T-helper 17 cell (primary cell): ENCODE measurements at regions not wholly inside any gene's neighbourhood (a gene's known extent, or its start where the extent isn't known, plus 50 kb on each side); places are given as distances from the start of the nearest gene placed in this dataset.

Experiments
- ATAC-seq: fragments of 150-1000 bp; cut with Tn5 transposase; 2 replicates; pipeline ENCODE4 v1.10.0; 2021; ENCODE audit warnings: mild to moderate bottlenecking, moderate library complexity
- DNase-seq, 3 donors: peaks; one replicate each; pipeline versions ENCODE4 v3.0.0 to v3.0.0-alpha.2; 2020 to 2021
- H3K9me3 ChIP-seq: one replicate; pipeline ENCODE4 v1.7.0; 2013; ENCODE audit warnings: low read length, mild to moderate bottlenecking; ENCODE audit not compliant: control insufficient read depth, poor library complexity, severe bottlenecking
- H3K27ac Mint-ChIP-seq: one replicate; pipeline ENCODE4 v1.8.0; 2022; ENCODE audit warnings: mild to moderate bottlenecking, moderate library complexity, mixed read lengths
- H3K27me3 Mint-ChIP-seq: one replicate; pipeline ENCODE4 v1.8.0; 2022; ENCODE audit warnings: mixed read lengths
- H3K36me3 Mint-ChIP-seq: one replicate; pipeline ENCODE4 v1.8.0; 2022; ENCODE audit warnings: low read depth, mixed read lengths
- H3K4me1 Mint-ChIP-seq: one replicate; pipeline ENCODE4 v1.8.0; 2022; ENCODE audit warnings: mild to moderate bottlenecking, mixed read lengths
- H3K4me3 Mint-ChIP-seq: one replicate; pipeline ENCODE4 v1.8.0; 2022; ENCODE audit warnings: mild to moderate bottlenecking, moderate library complexity, mixed read lengths

DNA sequence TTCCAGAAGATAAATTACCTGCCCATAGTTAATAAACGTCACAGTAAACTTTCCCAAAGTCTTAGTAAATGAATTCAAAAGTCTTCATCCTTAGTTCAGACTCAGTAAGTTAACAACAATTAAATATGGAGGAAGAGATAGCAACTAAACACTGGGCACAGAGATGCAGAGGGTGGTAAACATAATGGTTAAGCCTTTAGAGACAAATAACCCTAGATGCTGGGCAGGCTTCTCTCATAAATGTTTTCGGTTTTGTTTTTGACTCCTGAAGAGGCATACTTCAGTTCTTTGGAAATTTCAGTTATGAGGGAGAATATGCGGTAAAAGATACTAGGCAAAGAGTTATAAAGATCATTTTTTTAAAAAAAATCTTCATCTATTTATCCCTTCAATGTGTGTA, 369.8 kb downstream of the FRK start:
- no peaks in the 10 kb centered on the region for H3K9me3 ChIP-seq
- Mint-ChIP-seq H3K4me3 (no peak overlapping the region), H3K27me3 (no peaks in the 10 kb centered on the region), H3K4me1 (no peaks in the 10 kb centered on the region), H3K27ac (no peak overlapping the region), H3K36me3 (no peaks in the 10 kb centered on the region)
- no peak for ATAC-seq
- DNase-seq = no peak

DNA sequence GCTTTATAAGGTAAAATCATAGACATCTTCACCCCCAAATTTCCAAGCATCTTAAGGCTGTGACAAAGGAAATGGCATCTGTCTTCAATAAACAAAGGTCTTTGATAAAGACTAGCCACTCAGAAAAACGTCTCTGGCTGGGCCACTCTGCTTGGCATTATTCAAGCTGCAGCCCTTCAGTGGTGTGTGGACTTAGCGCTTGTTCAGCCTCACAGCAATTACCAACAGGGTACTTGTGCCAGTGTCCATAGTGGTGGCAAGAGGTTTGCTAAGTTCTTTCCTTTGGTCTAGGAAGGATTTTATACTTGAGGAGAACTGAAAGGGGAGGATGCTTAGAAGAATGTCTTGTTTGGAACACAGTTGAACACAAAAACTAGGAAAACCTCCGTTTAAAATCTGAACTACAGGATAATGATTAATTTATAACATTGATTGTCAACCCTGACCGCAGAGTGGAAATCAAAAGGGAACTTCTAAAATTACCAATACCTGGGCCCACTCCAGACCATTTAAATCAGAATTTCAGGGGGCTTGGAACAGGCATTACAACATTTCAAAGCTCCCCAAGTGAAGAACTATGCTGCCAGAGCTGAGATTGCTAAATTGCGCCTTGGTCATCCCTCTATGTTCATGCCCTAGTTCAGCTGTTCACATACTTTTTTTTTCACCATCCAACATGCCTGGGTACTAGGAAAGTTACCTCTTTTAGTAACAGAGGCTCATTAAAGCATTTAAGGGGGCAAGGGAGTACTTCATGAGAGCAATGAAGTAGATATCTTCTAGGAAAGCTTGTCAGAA, 378.5 kb downstream of the FRK start:
- DNase-seq (no peak), ATAC-seq (no peak)
- no peaks in the 10 kb centered on the region for H3K9me3 ChIP-seq
- Mint-ChIP-seq H3K36me3 (no peaks in the 10 kb centered on the region), H3K27ac (no peak overlapping the region), H3K27me3 (no peaks in the 10 kb centered on the region), H3K4me1 (no peaks in the 10 kb centered on the region), H3K4me3 (no peak overlapping the region)

DNA sequence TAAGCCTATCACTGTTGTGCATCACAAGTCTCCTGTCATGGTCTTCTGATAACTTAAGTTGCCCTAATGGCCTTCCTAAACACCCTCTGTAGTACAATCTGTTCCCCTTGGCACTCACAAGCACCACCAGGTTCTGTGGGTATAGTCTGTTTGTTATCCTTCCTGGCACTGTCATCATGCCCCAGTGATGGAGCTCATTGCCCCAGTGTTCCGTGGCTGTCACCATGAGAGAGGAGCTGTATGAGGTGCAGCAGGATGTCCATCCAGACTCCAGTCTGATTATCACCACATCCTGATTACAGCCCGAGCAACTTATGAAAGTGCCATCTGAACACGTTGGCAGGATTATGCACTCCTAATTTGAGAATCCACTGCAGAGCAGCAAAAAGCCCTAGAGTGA, 380.1 kb downstream of the FRK start:
- H3K4me1 Mint-ChIP-seq = no peaks in the 10 kb centered on the region
- no peak overlapping the region for H3K4me3 Mint-ChIP-seq
- no peaks in the 10 kb centered on the region for H3K9me3 ChIP-seq
- ATAC-seq (no peak), DNase-seq (no peak)
- no peak overlapping the region for H3K27ac Mint-ChIP-seq
- H3K36me3 Mint-ChIP-seq = no peaks in the 10 kb centered on the region
- H3K27me3 Mint-ChIP-seq = no peaks in the 10 kb centered on the region

DNA sequence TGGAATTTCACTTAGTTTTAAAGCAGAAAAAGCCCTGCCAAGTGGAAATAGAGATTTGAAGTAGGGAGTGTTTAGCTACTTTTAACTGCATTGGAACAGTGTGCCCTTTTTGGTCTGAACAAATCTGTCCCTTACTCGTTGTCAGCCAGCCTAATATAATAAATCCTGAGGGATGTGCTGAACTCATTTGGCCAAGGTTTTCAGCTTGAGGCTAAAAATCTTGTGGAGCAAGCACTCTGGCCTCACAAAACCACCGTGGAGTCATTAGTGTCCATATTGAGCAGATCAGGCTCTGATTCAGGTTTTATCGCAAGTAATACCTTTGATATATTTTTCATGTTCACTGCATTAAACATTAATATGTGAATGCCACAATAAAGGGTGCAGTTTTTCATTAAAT, 383.5 kb downstream of the FRK start:
- Mint-ChIP-seq H3K27me3 (no peaks in the 10 kb centered on the region), H3K36me3 (no peaks in the 10 kb centered on the region), H3K4me1 (no peaks in the 10 kb centered on the region), H3K4me3 (no peak overlapping the region), H3K27ac (no peak overlapping the region)
- DNase-seq (no peak), ATAC-seq (no peak)
- no peaks in the 10 kb centered on the region for H3K9me3 ChIP-seq

DNA sequence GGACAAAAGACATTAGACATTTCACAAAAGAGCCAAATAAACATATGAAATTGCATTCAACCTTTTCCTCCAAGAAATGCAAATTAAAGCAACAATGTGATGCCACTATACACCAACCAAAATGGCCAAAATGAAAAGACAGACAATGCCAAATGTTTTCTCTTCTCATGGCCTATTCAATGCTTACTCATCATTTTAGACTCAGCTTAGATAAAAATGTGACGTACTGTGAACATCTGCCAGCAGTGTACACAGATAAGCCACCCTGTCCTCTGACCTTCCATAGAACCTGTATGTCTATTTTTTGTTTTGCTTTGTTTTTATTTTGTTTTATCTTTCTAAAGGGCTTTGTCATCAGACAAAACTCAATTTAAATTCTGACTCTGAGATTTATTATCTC, 385.2 kb downstream of the FRK start:
- Mint-ChIP-seq H3K36me3 (no peaks in the 10 kb centered on the region), H3K4me1 (no peaks in the 10 kb centered on the region), H3K4me3 (no peak overlapping the region), H3K27ac (no peak overlapping the region), H3K27me3 (no peaks in the 10 kb centered on the region)
- ATAC-seq (no peak), DNase-seq (no peak)
- no peaks in the 10 kb centered on the region for H3K9me3 ChIP-seq

DNA sequence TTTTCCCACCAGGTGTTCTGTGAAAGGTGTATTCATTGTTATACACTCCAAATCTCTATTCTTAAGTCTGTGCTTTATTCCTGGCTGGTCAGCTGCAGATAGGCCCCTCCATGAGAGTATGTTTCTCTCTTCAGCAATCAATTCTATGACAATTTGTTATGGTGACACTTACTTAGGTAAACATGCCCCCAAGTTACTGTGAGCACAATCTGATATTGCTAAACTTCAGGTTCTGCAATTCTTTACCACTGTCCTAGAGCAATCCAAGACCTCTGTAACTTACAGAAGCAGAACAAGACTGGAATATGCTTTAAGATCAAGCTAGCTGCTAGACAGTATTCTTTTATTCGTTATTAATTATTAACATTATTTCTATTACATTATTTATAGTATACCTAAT, 391.9 kb downstream of the FRK start:
- H3K36me3 Mint-ChIP-seq = no peaks in the 10 kb centered on the region
- H3K4me3 Mint-ChIP-seq = no peak overlapping the region
- H3K4me1 Mint-ChIP-seq = no peaks in the 10 kb centered on the region
- no peaks in the 10 kb centered on the region for H3K9me3 ChIP-seq
- DNase-seq (no peak), ATAC-seq (no peak)
- H3K27me3 Mint-ChIP-seq = no peaks in the 10 kb centered on the region
- no peak overlapping the region for H3K27ac Mint-ChIP-seq

DNA sequence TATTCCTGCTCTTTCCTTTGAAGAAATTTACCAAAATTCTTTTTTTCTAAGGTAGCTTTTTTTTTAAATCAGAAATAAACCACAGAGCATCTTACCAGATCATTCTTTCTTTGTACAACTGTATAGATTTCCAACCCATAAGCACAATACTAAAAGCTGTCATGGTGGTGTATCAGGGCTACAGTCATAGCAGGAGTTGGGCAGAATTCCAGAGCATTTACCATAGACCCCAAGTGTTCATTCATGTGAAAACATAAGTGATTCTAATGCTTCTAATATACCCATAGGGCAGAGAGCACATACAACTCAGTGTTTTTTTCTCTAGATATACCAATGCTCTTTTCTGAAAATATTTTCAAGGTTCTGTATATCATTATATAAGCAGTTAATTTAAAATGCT, 392.5 kb downstream of the FRK start:
- ATAC-seq (no peak), DNase-seq (no peak)
- H3K9me3 ChIP-seq = no peaks in the 10 kb centered on the region
- Mint-ChIP-seq H3K27ac (no peak overlapping the region), H3K27me3 (no peaks in the 10 kb centered on the region), H3K36me3 (no peaks in the 10 kb centered on the region), H3K4me1 (no peaks in the 10 kb centered on the region), H3K4me3 (no peak overlapping the region)

DNA sequence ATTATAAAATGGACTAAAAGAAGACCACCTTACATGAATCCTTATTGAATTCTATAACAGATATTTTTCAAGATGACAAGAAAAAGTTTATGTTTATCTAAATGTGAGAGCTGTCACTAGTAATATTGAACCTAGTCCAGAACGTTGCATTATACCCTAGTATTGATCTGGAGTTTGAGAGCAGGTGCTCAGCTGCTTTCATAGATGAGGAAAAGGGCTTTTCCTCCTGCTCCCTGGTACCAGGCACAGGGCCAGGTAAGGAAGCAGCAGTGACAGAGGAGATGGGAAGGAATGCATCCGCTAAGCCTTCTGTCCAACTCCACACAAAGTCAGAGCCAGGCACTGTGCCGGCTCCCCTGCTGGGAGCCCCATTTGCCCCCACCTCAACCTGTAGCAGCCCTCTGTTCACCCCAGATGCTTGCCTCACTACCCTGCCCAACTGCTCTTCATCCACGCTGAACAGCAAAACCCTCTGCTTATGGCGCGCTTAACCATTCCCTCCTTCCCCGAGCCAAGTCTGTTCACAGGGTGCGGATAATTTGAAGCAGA, 393.1 kb downstream of the FRK start:
- DNase-seq (no peak), ATAC-seq (no peak)
- Mint-ChIP-seq H3K4me1 (no peaks in the 10 kb centered on the region), H3K4me3 (no peak overlapping the region), H3K36me3 (no peaks in the 10 kb centered on the region), H3K27me3 (no peaks in the 10 kb centered on the region), H3K27ac (no peak overlapping the region)
- no peaks in the 10 kb centered on the region for H3K9me3 ChIP-seq

DNA sequence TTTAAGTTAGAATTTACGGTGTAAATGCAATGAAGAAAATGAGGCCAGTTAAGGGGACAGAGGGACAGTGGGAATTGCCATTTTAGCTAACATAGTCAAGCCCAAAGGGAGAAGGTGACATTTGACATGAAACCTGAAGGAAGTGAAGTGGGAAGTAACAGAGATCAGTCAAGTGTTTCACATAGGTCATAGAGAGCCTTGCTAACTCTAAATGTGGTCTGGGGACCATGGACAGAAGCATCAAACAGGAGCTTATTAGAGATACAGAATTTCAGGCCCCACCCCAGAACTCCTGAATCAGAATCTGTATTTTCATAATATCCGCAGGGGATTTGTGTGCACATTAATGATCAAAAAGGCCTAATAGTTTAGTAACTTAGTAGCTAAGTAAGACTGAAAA, 393.7 kb downstream of the FRK start:
- Mint-ChIP-seq H3K27ac (no peak overlapping the region), H3K36me3 (no peaks in the 10 kb centered on the region), H3K27me3 (no peaks in the 10 kb centered on the region), H3K4me1 (no peaks in the 10 kb centered on the region), H3K4me3 (no peak overlapping the region)
- ATAC-seq (no peak), DNase-seq (no peak)
- H3K9me3 ChIP-seq = no peaks in the 10 kb centered on the region

DNA sequence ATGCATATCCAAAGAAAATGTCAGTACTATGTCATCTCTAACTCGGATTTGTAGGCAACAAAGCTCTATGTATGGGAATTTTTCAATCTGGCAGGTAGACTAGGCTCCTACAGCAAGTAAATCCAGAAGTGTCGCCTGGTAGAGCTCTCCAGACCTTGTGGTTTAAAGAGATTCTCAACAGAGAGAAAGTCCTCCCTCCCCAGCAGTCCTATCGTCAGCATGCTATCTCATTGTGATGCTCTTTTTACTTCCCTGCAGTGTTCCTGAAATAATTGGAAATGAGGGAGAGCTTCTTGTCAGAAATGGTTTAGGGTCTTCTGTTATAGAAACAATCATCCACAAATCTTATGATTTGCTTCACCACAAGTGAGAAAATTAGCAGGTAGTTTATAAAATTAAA, 395.4 kb downstream of the FRK start:
- Mint-ChIP-seq H3K27ac (no peak overlapping the region), H3K4me3 (no peak overlapping the region), H3K27me3 (no peaks in the 10 kb centered on the region), H3K36me3 (no peaks in the 10 kb centered on the region), H3K4me1 (no peaks in the 10 kb centered on the region)
- no peaks in the 10 kb centered on the region for H3K9me3 ChIP-seq
- ATAC-seq = no peak
- no peak for DNase-seq

DNA sequence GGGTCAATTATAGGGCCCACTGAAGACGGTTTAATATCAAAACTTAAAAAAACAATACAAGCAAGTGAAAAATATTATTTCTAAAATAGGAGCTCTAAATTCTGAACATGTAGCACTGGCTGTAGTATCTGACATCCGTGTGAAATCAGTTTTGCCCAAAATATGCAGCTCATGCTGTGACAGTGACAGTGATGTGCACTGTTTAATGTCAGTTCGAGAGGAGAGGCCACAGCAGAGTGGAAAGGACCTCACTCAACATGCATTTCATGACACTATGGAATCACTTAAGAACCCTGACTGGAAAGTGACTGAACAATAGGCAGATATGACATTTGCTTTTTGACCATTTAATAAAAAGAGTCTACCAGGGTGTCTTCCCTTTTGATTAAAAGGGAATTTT, 397.0 kb downstream of the FRK start:
- H3K9me3 ChIP-seq = no peaks in the 10 kb centered on the region
- H3K4me3 Mint-ChIP-seq = no peak overlapping the region
- no peak for ATAC-seq
- H3K27ac Mint-ChIP-seq = no peak overlapping the region
- no peaks in the 10 kb centered on the region for H3K27me3 Mint-ChIP-seq
- no peak for DNase-seq
- H3K36me3 Mint-ChIP-seq = no peaks in the 10 kb centered on the region
- no peaks in the 10 kb centered on the region for H3K4me1 Mint-ChIP-seq

DNA sequence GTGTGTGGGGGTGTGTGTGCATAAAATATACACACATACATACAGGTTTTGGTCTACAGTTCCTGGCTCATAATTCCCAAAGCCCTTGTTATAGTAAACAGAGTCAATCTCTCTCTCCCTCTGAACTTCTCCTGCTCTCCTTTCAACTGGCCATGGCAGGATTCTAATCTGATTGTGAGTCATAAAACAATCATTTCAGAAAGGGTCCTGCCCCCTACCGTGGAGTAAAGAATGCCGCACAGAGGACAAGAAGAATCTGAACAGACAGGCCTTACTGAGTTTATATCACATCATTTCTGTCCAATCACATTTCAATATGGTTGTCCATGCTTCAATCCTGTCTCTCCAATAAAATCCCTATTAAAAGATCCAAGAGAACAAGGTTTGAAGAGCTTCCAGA, 416.9 kb downstream of the FRK start:
- DNase-seq (no peak), ATAC-seq (no peak)
- no peaks in the 10 kb centered on the region for H3K27me3 Mint-ChIP-seq
- H3K4me1 Mint-ChIP-seq = no peaks in the 10 kb centered on the region
- no peak overlapping the region for H3K27ac Mint-ChIP-seq
- no peak overlapping the region for H3K4me3 Mint-ChIP-seq
- H3K36me3 Mint-ChIP-seq = no peaks in the 10 kb centered on the region
- H3K9me3 ChIP-seq = no peaks in the 10 kb centered on the region

DNA sequence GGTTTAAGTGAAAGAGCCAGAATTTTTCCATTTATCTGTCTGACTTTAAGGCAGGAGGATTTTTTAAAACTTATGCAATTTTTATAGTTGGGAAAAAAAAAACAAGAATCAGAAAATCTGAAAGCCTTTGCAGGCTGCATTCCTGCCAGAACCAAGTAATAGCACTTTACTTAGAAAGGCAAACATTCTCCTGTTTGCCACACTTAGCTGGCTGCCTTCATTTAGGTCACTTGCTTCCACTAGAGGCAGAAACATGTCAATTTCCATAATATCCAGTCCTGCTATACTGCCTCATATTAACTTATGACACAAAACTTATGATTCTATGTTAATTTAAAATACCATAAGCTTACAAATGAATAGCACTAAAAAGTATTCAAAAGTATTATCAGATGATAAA, 425.8 kb downstream of the FRK start:
- no peak overlapping the region for H3K27ac Mint-ChIP-seq
- H3K4me3 Mint-ChIP-seq = no peak overlapping the region
- no peaks in the 10 kb centered on the region for H3K4me1 Mint-ChIP-seq
- no peaks in the 10 kb centered on the region for H3K27me3 Mint-ChIP-seq
- DNase-seq (no peak), ATAC-seq (no peak)
- H3K36me3 Mint-ChIP-seq = no peaks in the 10 kb centered on the region
- no peaks in the 10 kb centered on the region for H3K9me3 ChIP-seq

DNA sequence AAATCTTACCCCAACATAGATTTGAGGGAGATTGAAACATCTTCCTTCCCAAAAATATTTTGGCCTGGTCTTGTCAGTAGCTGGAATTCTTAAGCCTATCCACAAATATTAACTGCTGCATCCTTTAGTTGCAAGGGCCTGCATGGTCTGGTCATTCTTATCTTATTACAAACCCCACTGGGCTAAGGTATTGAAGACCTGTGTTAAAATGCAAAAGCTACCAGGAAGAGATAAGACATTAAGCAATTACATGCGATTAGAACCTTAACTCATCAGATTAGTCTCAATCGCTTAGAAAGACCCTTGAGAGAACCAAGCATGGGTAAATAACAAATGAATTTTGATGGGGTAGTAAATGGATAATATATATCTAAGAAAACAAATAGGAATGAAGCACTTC, 426.6 kb downstream of the FRK start:
- Mint-ChIP-seq H3K27ac (no peak overlapping the region), H3K4me3 (no peak overlapping the region), H3K4me1 (no peaks in the 10 kb centered on the region), H3K36me3 (no peaks in the 10 kb centered on the region), H3K27me3 (no peaks in the 10 kb centered on the region)
- no peaks in the 10 kb centered on the region for H3K9me3 ChIP-seq
- DNase-seq = no peak
- ATAC-seq = no peak
